HL-60/S4 treated with phorbol 12-myristate 13-acetate at 8.2 ng/mL for 4 days and 3 days (cell line): ENCODE measurements at regions not wholly inside any gene's neighbourhood (a gene's known extent, or its start where the extent isn't known, plus 50 kb on each side); places are given as distances from the start of the nearest gene placed in this dataset.

Source experiments
- in situ Hi-C: fragments of 300-500 bp; cut with MboI; formaldehyde crosslinking; loops from 2 replicates; pipeline ENCODE4 v1.15.0; 2022; ENCODE audit warnings: low sequenced_read_pairs

DNA sequence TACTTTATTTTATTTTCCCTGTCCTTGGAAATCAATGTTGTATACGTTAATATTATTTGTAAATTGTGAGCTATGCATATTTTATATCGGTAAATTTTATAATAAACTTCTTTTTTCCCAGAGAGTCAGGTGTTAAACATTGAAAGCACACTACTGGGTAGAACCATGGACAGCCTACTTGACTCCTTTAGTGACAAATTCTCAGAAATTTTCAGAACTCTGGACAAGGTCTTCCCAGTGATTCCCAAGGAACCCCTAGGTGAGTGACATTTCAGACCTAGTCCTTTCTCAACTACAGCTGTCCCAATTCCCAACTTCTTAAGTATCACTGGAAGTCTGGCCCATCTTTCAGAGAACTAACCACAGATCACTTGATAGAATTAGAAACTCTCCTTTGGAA lies 107.2 kb downstream of the RCN1 start:
- in situ Hi-C loops: no loop called here

DNA sequence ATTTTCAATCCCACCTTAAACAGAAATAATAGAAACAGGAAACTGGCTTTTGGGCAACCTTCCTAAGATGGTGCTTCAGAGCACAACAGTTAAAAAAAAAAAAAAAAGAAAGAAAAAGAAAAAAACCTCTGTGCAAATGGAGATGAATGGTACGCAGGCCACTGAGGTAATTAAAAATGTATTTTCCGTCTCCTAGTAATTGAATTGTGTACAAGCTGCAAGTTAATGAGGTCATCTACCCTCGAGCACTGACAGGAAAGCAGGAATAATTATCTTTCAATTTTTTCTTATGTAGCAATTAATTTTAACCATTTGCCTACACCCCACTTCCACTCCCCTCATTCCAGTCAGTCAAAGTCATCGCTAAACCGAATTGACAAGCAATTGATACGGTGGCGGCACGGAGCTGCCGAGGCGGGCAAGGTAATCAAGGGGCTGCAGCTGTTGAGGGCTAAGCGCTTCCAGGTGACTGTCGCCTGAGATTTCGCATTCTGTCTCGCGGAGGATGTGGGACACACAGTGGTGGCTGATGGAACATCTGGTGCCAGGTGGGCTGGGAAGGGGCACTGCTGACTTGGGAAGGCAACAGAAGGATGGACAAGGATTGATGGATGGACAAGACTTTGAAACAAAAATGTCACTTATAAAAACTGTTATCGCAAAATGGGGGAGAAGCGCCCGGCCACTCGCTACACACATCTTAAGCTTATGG lies 109.4 kb downstream of the RCN1 start:
- in situ Hi-C loops: no loop called here

DNA sequence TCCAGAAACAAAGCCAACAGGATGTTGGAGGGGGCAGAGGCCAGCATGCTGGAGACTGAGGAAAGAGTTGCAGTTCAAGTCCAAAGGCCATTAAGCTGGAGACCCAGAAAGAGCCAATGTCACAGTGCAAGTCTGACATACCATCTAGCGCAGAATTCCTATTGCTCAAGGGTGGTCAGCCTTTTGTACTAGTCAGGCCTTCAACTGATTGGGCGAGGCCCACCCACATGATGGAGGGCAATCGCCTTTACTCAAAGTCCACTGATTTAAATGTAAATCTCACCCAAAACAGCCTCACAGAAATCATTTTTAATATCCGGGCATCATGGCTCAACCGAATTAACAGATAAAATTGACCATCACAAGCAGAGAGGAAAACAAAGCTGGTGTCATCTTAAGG lies 113.9 kb downstream of the RCN1 start:
- in situ Hi-C loops: no loop called here

DNA sequence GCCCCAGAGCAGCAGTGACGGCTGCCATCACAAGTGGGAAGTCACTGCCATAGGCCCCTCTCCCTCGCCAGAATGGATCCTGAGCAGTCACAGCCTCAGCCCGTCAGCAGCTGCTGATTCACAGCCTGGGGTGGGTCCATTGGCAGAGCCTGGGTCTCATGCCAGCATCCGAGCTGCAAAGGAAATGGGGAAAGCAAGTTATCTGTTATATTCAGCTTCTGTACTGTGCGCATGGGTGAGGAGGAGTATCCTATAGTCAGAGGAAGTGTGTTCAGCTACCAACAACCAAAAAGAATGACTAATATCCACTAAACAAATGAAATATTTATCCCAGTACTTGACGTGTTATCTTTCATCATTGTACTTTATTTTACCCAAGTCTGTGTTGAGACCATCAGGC lies 119.7 kb downstream of the RCN1 start:
- in situ Hi-C loops: no loop called here

DNA sequence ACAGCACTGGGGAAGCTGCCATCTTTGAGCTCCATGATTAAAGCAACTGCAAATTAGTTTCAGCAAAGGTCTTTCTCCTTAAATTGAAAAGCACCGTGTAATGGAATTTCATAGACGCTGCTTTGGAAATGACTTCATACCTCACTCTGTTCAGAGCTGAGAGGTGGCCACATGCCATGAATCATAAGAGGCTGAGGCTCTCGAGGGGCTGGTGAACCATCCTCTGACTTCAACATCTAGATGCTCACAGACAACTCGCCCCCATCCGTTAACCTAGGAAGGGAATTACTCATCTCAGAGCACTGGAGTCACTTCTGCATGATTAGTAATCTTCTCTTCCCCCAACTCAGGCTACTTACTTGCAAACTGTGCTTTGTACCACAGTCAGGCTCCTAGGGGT lies 122.3 kb downstream of the RCN1 start:
- in situ Hi-C loops: no loop called here

DNA sequence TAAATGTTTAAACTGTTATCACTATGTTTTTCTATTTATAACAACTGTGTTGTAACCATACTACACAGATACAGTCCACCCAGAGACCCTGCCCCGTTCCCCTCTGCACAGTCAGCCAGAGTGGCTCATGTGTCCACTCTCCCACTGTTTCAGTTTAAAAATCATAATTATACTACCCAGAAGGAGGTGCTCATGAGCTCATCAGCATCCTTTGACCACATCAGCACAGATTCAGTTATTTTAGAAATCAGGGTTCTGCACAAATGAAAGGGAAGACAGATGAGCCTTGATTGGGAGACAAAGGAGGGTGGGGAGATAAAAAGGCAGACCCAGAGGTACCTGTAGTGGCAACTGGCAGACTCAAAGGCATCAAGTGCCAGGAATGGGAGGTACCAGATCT lies 124.3 kb downstream of the RCN1 start:
- in situ Hi-C loops: no loop called here

DNA sequence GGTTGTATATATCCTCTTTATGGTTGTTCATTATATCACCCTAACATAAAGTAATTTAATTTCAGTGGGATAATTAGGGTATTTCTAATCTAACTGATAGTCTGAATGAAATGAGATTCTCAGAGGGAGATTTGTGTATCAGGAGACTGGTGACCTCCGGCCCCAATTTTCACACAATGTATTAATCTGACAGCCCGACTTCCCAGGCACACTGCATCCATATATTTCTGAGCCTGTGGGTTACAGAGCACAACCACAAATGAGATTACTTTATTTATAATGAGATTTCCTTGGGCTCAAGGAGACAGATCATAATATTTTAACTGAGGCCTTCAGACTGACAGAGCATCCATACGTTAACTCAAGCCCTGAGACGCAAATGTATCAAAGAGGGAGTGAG lies 125.9 kb downstream of the RCN1 start:
- in situ Hi-C loops: no loop called here

DNA sequence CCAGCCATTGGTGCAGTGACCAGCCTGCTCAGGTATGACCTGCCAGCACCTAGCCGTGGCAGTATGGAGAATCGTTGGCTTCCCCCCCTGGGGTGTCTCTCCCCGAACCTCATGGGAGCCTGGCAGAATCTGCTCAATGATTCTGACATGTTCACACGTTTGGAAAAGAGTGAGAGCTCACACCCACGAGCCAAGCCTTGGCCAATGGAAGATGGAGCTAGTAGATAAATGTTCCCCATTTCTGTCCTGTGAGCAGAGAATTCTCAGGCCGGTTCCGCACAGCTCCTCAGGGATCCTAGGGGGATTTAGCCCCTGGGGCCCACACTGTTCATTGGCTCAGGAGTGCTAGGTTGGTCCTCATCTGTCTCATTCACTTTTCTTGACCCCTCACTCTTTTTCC lies 128.4 kb downstream of the RCN1 start:
- in situ Hi-C loops: no loop called here

DNA sequence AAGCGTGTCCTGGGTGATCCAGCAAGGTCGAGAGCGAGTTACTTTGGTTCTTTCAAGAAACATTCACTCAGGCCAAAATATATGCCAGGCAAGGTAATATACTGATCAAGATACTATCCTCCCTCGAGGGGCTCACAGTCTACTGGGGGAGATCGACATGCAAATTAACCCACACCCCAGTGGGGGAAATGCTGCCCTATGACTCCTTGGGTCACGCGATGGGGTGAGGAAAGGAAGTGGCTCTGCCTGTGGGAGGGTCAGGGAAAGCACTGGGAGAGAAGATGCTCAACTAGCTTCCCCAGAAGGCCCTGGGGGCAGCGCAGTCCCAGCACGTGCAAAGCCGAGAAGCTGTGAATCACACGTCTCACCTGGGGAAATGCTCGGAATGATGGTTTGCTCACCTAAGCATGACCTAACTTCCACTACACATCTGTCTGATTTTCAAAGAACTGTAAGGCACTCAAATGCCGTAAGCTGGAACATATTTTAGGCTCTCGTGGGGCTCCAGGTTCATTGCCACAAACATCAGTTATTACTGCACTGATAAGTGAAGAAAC lies 130.7 kb downstream of the RCN1 start:
- in situ Hi-C loops: no loop called here

DNA sequence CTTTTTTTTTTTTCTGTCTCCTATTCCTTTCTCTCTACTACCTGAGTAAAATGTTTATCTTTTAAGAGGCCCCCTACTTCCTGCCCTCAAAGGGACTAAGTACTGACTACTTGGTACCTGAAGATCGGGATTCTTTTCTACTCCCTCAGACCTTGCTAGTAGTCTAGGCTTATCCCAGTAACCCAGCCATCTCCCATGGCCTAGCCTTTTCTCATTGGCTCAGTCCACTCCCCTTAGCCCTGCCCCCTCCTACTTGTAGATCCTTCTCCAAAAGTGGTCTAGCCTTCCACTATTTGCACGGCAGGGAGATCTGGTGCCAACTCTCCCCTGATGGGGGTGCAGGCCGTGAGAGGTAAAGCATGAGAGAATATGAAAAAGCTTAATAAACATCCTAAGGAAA lies 133.7 kb downstream of the RCN1 start:
- in situ Hi-C loops: no loop called here

DNA sequence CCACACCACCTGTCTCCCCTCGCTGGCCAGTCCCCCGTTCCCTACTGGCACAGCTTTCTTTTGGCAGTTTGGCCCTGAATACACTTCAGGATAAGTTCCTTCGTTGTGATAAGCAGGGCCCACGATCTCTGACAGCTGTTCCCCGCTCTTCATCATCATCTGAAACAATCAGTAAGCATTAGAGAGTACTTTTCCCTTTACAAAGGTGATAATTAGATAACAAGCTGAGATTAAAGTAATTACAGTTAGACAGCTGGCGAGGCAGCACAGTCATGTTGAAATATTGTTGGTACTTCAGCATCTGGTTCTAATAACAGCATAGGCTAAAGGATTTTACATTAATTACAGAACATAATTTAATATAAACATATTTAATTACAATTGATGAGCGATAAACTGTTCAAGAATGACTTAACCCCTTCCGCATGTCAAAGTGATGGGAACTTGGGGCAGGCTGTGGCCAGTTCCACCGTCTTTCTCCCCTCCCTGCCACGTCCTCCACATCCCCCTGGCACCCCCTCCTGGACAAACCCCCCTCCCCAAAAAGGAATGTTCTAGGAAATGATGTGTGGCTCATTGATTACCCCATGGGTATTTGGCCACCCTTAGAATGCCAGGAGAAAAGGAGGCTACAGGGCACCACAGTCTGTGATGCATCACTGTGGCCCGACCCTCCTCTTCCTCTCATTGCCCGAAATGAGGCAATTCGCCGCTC lies 134.9 kb downstream of the RCN1 start:
- in situ Hi-C loops: no loop called here

DNA sequence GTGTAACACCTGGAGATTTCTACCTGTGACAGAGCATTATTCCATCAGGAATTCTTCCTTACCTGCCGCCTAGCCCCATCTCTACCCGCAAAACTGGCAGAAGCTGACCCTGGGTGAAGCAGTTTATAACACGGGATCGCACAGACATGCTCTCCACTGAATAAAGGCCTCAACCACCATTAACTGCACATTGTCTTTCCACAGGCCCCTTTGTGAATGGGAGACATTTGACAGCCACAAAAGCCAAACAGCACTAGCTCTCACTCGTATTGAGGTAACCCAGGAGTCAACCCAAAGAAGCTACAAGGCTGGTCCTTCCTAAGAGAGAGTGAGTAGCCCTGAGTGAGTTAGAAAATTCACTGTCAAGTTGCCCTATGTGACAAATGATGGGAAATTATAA lies 135.6 kb downstream of the RCN1 start:
- in situ Hi-C loops: no loop called here

DNA sequence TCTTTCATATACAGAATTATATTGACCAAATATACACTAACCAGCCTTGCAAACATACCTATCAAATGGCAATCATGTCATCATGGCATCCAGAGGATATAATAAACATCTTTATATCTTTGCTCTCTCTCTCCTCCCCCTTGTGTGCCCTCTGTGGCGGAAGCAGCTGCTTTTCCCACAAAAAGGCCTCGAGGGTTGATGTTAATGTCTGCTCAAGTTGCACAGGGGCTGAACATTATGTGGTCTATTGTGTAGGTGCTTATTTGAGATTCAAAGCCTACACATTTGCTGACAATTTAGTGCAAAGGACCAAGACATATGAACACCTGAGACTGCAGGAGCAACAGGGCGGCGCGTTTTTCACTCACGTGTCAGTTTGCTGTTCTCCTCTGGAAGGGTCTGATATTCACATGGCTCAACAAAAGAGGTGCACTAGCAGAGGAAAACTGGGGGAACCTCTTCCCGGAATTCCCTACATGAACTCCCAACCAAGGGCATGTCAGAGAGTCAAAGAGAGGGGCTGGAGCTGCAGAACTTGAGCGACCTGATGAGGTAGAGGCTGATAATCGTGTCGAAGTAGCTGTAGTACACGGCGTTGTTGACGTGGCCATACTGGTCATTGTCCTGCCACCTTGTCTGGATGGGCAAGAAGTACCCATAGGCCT lies 138.8 kb downstream of the RCN1 start:
- in situ Hi-C loops: no loop called here

DNA sequence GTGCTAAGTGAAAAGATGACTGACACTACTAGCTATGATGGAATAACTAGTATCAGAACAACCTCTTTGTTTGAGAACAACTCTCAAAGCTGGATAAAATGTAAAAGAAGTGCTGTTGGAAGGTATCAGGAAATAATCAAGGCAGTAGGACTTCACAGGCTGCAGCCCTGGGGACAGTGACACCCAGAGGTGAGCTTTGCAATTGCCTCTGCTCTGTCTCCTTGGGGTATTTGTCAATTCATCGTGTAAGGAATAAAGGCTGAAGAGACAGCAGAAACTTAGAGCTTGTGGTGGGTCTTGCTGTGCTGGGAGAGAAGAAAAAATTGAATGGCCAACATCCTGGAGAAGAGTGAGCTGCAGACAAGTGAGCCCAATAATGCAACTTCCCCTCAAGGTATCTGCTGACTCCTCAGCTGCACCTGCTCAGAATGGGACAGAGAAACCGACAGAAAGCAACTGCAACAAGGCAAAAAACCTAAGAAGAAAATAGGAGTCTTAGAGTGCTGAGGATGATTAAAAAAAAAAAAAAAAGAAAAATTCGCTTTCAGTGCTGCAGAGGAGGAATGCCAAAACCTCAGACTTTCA lies 141.1 kb downstream of the RCN1 start:
- in situ Hi-C loops: no loop called here

DNA sequence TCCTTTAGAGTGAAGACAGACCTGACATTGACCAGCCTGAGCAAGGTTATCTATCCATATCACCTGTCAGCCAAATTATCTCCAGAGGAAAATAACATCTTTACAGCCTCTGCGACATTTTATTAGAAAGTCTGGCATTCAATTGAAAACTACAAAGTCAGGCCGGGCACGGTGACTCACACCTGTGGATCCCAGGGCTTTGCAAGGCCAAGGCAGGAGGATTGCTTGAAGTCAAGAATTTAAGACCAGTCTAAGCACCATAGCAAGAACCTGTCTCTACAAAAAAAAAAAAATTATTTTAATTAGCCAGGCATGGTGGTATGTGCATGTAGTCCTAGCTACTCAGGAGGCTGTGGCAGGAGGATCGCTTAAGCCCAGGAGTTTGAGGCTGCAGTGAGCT lies 141.6 kb downstream of the RCN1 start:
- in situ Hi-C loops: no loop called here

DNA sequence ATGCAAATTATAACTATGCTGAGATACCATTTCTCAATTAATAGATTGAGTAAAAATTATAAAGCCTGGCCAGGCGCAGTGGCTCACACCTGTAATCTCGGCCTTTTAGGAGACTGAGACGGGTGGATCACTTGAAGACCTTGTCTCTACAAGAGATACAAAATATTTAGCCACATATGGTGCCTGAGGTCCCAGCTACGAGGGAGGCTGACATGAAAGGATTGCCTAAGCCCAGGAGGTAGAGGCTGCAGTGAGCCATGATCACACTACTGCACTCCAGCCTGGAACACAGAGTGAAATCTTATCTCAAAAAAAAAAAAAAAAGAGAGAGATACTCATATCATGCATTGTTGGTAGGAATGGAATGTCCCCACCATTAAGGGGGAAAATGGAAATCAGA lies 142.4 kb downstream of the RCN1 start:
- in situ Hi-C loops: no loop called here

DNA sequence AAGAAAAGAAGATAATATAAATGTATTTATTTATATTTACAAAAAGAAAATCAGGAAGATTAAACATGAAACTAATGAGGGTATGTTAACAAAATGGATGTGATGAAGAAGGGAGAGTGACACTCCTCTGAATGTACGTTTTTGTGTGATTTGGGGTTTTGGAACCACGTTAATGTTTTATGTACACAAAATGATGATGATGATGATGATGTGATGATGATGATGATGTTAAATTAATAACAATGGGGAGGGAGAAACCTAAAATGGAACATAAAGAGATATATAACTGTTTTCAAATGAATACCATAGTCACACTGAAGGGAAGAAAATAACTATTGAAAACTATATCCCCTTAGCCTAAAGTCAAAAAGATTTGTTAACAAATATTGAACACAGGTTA lies 143.1 kb downstream of the RCN1 start:
- in situ Hi-C loops: no loop called here

DNA sequence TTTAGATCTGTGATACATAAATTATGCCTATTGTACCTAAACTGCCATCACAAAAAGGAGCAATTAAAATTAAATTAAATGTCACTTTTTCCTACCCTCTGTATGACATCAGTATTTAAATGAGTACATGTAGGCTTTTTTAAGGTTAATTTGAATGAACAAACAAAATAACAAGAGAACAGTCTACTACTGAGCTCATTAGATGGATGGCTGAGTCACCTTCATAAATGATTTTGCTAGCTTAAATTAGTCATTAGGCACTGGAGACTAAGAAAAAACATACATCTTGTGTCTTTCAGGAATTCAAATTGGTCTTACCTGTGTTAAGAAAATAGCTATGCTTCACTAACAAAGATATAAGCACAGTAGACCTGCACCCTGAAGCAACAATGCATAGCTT lies 153.6 kb downstream of the RCN1 start:
- in situ Hi-C loops: no loop called here

DNA sequence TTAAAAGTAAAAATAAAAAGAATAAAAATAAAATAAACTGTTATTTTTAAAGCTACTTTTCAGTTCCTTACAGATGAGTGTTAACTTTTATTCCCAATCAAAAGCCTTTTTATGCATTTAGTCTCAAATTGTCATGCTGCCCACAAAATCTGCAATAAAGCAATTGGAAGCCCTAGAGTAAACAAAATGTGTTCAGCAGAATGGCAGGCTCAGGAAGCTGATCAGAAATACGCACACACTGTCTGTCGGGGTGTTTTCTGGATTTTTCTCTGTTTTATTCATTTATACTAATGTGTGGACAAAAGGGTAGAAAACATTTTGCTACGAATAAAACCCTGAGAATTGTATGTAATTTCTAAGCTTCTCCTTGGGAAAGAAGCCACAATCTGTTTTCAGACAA lies 162.8 kb downstream of the RCN1 start:
- in situ Hi-C loops: no loop called here

DNA sequence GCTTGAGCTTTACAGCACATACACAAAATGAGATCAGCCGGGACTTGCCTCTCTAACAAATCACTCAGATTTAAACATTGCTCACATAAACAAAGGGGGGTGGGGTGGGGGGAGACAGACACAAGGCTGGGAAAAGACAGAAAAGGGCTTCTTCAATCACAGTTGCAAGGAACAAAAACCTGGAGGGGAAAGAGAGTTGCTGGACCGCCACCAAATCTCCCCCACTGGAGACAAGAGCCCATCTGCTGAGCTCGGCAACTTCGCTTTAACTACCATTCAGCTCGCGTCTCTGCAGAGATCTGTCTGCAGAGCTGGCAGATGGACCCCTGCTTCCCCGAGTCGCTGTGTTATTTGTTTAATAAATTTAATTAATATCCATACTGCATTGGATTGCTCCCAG lies 165.0 kb downstream of the RCN1 start:
- in situ Hi-C loops: no loop called here

DNA sequence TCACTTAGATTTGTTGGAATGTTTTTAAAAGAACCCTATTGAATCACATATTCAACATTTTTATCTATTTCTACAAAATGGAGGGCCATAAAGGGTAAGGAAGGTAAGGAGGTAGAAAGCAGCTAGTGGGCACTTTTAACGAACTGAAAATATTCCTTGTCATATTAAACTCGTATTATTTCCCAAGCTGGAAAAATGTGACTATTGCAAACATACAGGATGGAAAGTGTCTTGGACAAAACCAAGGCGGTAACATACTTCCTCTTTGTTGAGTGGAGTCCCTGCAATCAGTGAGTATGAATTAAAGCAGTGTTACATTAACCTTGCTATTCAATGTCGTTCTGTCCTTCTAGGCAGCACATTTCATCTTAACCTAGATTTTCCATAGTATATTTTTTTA lies 165.6 kb downstream of the RCN1 start:
- in situ Hi-C loops: no loop called here

DNA sequence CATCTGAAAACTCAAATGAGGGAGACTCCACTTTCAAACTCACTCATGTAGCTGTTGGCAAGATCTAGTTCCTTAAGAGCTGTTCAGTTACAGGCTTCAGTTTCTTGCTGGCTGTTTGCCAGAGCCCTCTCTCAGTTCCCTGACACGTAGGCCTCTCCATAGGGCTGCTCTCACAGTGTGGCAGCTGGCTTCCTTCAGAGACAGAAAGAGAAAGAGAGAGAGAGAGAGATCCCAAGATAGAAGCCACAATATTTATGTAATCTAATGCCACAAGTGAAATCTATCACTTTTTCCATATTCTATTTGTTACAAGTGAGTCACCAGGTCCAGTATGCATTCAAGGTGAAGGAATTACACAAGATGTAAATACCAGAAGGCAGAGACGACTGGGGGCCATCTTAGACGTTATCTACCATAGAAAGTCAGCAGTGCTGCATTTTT lies 168.8 kb downstream of the RCN1 start:
- in situ Hi-C loops: no loop called here
